ENCODE measurements at regions not wholly inside any gene's neighbourhood (a gene's known extent, or its start where the extent isn't known, plus 50 kb on each side); places are given as distances from the start of the nearest gene placed in this dataset.

- no peak for TF ChIP-seq CTCF (IDR thresholded peaks at IDR 0.05)
- TF ChIP-seq AFF4 (CRISPR knock-in tag; IDR thresholded peaks at IDR 0.05; ENCODE audit: borderline replicate concordance), result no peak
- TF ChIP-seq PRDM15 (CRISPR knock-in tag; IDR thresholded peaks at IDR 0.05), result no peak
- TF ChIP-seq GABPB1 (CRISPR knock-in tag; IDR thresholded peaks at IDR 0.05), result no peak
- TF ChIP-seq MYBL2 (CRISPR knock-in tag; IDR thresholded peaks at IDR 0.05), result no peak
Measured at GRCh38 chr9:118829334-118829733, 539.9 kb downstream of the BRINP1 start.

All from WTC11 (cell line).